A673 (cell line): ENCODE measurements at regions not wholly inside any gene's neighbourhood (a gene's known extent, or its start where the extent isn't known, plus 50 kb on each side); places are given as distances from the start of the nearest gene placed in this dataset.

Experiments
- BruUV-seq: library from RNA; stranded (reverse); fragments of 400-500 nt; replicated peaks from 2 replicates; lab custom pipeline; 2021; lab: Mats Ljungman, UMichigan
- CTCF ChIA-PET: fragments of 300-600 bp; sonication (Branson Sonifier 250); formaldehyde crosslinking; loops from one replicate; lab custom pipeline; 2022; ENCODE audit warnings: antibody characterized with exemption; lab: Charles Lee
- POLR2A ChIA-PET: fragments of 300-600 bp; sonication (Branson Sonifier 250); formaldehyde crosslinking; loops from one replicate; lab custom pipeline; 2022; ENCODE audit warnings: antibody characterized with exemption; ENCODE audit not compliant: low non-redundant PET; lab: Charles Lee
- DNase-seq: peaks from one replicate; pipeline ENCODE4 v3.0.0-alpha.2; 2015; ENCODE audit warnings: low spot score
- H3K27ac ChIP-seq: fragments of 200-600 bp; sonication (generic); 2 replicates; pipeline ENCODE4 v1.5.1; 2016; ENCODE audit warnings: mixed run types, low read depth, mild to moderate bottlenecking, mixed read lengths, antibody characterized with exemption, low read length; ENCODE audit not compliant: poor library complexity, severe bottlenecking
- H3K27me3 ChIP-seq: fragments of 200-600 bp; sonication (generic); replicated peaks from 2 replicates; pipeline ENCODE4 v1.6.1; 2017; ENCODE audit warnings: mixed run types, low read depth, mild to moderate bottlenecking, mixed read lengths, antibody characterized with exemption, low read length; ENCODE audit not compliant: insufficient read depth, poor library complexity
- H3K36me3 ChIP-seq: fragments of 200-600 bp; sonication (generic); 2 replicates; pipeline ENCODE4 v1.6.1; 2016; ENCODE audit warnings: mixed run types, mild to moderate bottlenecking, mixed read lengths, antibody characterized with exemption, low read length; ENCODE audit not compliant: insufficient read depth, poor library complexity, severe bottlenecking
- H3K4me1 ChIP-seq: fragments of 200-600 bp; sonication (generic); 2 replicates; pipeline ENCODE4 v1.6.1; 2017; ENCODE audit warnings: mixed run types, mild to moderate bottlenecking, mixed read lengths, antibody characterized with exemption, low read length; ENCODE audit not compliant: insufficient read depth, poor library complexity, severe bottlenecking
- H3K4me3 ChIP-seq: fragments of 200-600 bp; sonication (generic); 2 replicates; pipeline ENCODE4 v1.5.1; 2016; ENCODE audit warnings: low read depth, mixed run types, mild to moderate bottlenecking, mixed read lengths, low read length; ENCODE audit not compliant: poor library complexity, severe bottlenecking
- H3K9me3 ChIP-seq: fragments of 200-600 bp; sonication (generic); 2 replicates; pipeline ENCODE4 v1.6.1; 2016; ENCODE audit warnings: mixed run types, low read depth, mild to moderate bottlenecking, mixed read lengths, antibody characterized with exemption, low read length; ENCODE audit not compliant: poor library complexity, severe bottlenecking
- EZH2 ChIP-seq: fragments of 200-600 bp; sonication (generic); IDR thresholded peaks from 2 replicates; pipeline ENCODE4 v1.6.1; 2017; ENCODE audit warnings: borderline replicate concordance, low read depth, mild to moderate bottlenecking, mixed read lengths, antibody characterized with exemption, low read length; ENCODE audit not compliant: poor library complexity, severe bottlenecking
- intact Hi-C: fragments of 100-400 bp; cut with micrococcal nuclease; formaldehyde crosslinking; loops from one replicate; pipeline ENCODE4 v1.10.0; 2022; ENCODE audit not compliant: unreplicated experiment
- TF ChIP-seq, protein P1 (sequence below): fragments of 300-800, 200-600 bp; sonication (generic); conservative IDR thresholded peaks from 2 replicates; pipeline ENCODE4 v1.5.1; 2017; ENCODE audit warnings: low read depth, mild to moderate bottlenecking, antibody characterized with exemption, low read length, moderate library complexity, mixed read lengths

GRCh38 chr5:20245432-20245974, 257.5 kb upstream of the CDH18 start:
- TF ChIP-seq, protein P1, sequence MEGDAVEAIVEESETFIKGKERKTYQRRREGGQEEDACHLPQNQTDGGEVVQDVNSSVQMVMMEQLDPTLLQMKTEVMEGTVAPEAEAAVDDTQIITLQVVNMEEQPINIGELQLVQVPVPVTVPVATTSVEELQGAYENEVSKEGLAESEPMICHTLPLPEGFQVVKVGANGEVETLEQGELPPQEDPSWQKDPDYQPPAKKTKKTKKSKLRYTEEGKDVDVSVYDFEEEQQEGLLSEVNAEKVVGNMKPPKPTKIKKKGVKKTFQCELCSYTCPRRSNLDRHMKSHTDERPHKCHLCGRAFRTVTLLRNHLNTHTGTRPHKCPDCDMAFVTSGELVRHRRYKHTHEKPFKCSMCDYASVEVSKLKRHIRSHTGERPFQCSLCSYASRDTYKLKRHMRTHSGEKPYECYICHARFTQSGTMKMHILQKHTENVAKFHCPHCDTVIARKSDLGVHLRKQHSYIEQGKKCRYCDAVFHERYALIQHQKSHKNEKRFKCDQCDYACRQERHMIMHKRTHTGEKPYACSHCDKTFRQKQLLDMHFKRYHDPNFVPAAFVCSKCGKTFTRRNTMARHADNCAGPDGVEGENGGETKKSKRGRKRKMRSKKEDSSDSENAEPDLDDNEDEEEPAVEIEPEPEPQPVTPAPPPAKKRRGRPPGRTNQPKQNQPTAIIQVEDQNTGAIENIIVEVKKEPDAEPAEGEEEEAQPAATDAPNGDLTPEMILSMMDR = no peak
- no peak for TF ChIP-seq EZH2
- Histone ChIP-seq H3K9me3 (no peaks in the 10 kb centered on the region), H3K36me3 (no peaks in the 10 kb centered on the region), H3K4me3 (no peak overlapping the region), H3K4me1 (no peaks in the 10 kb centered on the region), H3K27ac (no peak overlapping the region), H3K27me3 (no peaks in the 10 kb centered on the region)
- ChIA-PET POLR2A (no interaction called here), CTCF (no interaction called here)
- no peak for DNase-seq
- BruUV-seq = no TSS peak
- intact Hi-C loops = no loop called here

- intact Hi-C loops = no loop called here
- POLR2A ChIA-PET = no interaction called here
Measured at GRCh38 chr5:20241351-20241750, 253.4 kb upstream of the CDH18 start.

GRCh38 chr5:20231040-20231439, 243.0 kb upstream of the CDH18 start:
- intact Hi-C loops = no loop called here
- H3K27ac ChIP-seq = no peak overlapping the region
- H3K36me3 ChIP-seq = no peaks in the 10 kb centered on the region
- POLR2A ChIA-PET = no interaction called here
- CTCF ChIA-PET = no interaction called here
- no peak overlapping the region for H3K4me3 ChIP-seq
- H3K4me1 ChIP-seq = no peaks in the 10 kb centered on the region
- no peaks in the 10 kb centered on the region for H3K27me3 ChIP-seq
- BruUV-seq = no TSS peak
- no peaks in the 10 kb centered on the region for H3K9me3 ChIP-seq
- no peak for TF ChIP-seq EZH2
- TF ChIP-seq, protein P1 = no peak
- DNase-seq = no peak

More at GRCh38 chr5:20241351-20241750, 253.4 kb upstream of the CDH18 start:
- no peaks in the 10 kb centered on the region for H3K27me3 ChIP-seq
- no TSS peak for BruUV-seq
- no peaks in the 10 kb centered on the region for H3K4me1 ChIP-seq
- no peak overlapping the region for H3K27ac ChIP-seq
- TF ChIP-seq EZH2 = no peak
- TF ChIP-seq, protein P1 = no peak
- DNase-seq = no peak
- no peaks in the 10 kb centered on the region for H3K9me3 ChIP-seq
- no peaks in the 10 kb centered on the region for H3K36me3 ChIP-seq
- no peak overlapping the region for H3K4me3 ChIP-seq
- CTCF ChIA-PET = no interaction called here
